GM06990 (cell line): ENCODE measurements at regions not wholly inside any gene's neighbourhood (a gene's known extent, or its start where the extent isn't known, plus 50 kb on each side); places are given as distances from the start of the nearest gene placed in this dataset.

ENCODE experiments used
- DNase-seq: peaks from one replicate; pipeline ENCODE4 v3.0.0-alpha.2; 2011; ENCODE audit not compliant: insufficient read length; ENCODE audit errors: extremely low read depth
- H3K27me3 ChIP-seq: replicated peaks from 2 replicates; pipeline ENCODE4 v1.6.0; 2011; ENCODE audit warnings: low read length; ENCODE audit not compliant: control insufficient read depth, insufficient read depth
- H3K36me3 ChIP-seq: 2 replicates; pipeline ENCODE4 v1.5.1; 2011; ENCODE audit warnings: low read length; ENCODE audit not compliant: control insufficient read depth, insufficient read depth
- H3K4me3 ChIP-seq: replicated peaks from 2 replicates; pipeline ENCODE4 v1.5.1; 2011; ENCODE audit warnings: low read depth, mild to moderate bottlenecking, control low read depth, low read length
- TF ChIP-seq, protein P1 (sequence below): IDR thresholded peaks from 2 replicates; pipeline ENCODE4 v1.5.1; 2011; ENCODE audit warnings: low read length, control low read depth, mild to moderate bottlenecking, inconsistent platforms; ENCODE audit not compliant: insufficient read depth, poor library complexity, severe bottlenecking

DNA sequence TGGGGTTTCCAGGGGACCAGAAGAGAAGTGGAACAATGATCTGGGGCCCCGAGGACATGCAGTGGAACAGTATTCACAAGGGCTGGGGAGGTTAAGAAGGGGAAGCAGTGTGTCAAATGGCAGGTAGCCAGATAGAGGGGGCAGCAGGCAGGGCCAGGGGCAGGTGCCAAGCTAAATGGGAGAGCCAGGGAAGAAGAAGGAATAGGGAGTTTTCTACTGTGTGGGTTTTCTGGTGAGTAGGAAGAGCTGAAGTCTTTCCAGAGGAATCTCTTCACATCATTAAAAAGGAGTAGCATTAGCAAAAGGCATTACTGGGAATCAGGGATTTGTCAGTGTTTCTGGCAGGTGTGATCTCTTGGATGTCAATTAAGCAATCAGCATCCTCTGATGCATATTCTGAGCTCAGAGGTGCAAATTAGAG, 55.8 kb downstream of the IRAG1 start:
- no peaks in the 10 kb centered on the region for H3K27me3 ChIP-seq
- H3K4me3 ChIP-seq: no peak overlapping the region
- no peak for DNase-seq
- no peaks in the 10 kb centered on the region for H3K36me3 ChIP-seq
- TF ChIP-seq, protein P1, sequence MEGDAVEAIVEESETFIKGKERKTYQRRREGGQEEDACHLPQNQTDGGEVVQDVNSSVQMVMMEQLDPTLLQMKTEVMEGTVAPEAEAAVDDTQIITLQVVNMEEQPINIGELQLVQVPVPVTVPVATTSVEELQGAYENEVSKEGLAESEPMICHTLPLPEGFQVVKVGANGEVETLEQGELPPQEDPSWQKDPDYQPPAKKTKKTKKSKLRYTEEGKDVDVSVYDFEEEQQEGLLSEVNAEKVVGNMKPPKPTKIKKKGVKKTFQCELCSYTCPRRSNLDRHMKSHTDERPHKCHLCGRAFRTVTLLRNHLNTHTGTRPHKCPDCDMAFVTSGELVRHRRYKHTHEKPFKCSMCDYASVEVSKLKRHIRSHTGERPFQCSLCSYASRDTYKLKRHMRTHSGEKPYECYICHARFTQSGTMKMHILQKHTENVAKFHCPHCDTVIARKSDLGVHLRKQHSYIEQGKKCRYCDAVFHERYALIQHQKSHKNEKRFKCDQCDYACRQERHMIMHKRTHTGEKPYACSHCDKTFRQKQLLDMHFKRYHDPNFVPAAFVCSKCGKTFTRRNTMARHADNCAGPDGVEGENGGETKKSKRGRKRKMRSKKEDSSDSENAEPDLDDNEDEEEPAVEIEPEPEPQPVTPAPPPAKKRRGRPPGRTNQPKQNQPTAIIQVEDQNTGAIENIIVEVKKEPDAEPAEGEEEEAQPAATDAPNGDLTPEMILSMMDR: no peak

DNA sequence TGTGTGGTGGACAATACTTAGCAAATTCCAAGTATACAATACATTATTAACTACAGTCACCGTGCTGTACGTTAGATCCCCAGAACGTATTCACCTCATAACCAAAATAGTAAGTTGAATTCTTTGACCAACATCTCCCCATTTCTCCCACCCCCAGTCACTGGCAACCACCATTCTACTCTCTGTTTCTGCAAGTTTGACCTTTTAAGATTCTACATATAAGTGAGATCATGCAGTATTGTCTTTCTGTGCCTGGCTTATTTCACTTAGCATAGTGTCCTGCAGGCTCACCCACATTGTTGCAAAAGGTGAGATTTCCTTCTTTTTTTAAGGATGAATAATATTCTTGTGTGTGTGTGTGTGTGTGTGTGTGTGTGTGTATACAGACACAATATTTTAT, 59.1 kb downstream of the IRAG1 start:
- Histone ChIP-seq H3K4me3 (no peak overlapping the region), H3K36me3 (no peaks in the 10 kb centered on the region), H3K27me3 (no peaks in the 10 kb centered on the region)
- no peak for DNase-seq
- TF ChIP-seq, protein P1: no peak

DNA sequence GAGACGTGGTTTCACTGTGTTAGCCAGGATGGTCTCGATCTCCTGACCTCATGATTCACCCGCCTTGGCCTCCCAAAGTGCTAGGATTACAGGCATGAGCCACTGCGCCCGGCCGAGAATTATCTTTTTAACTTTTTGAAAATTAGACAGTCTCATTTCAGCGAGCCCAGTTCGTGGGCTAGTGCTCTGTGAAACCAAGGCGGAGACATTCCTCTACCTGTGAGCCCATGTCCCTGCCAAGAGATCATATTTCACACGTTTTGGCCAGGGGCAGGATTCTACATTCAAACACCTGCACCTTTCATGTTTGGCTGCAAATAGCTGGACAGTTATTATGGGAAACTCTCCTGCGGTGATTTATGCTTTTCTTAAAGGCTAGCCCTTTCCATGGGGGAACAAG, 60.3 kb downstream of the IRAG1 start:
- Histone ChIP-seq H3K36me3 (no peaks in the 10 kb centered on the region), H3K27me3 (no peaks in the 10 kb centered on the region), H3K4me3 (no peak overlapping the region)
- no peak for DNase-seq
- TF ChIP-seq, protein P1: no peak

DNA sequence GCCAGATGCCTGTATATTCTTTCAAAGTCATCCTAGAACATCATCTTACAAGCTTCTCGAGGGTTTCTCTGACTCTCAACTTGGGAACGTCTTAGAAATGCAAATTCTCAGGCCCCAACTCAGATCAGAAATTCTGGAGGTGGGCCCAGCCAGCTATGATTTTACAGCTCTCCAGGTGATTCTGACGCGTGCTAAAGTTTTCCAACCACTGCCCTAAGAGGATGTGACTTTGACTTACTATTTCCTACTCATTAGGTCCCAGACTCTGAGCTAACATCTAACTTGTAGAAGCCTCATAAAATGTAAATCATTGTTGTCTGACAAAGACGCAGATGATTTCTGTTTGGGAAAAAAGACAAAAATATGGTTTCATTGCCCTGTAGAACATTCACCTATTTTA, 61.1 kb downstream of the IRAG1 start:
- no peaks in the 10 kb centered on the region for H3K27me3 ChIP-seq
- H3K36me3 ChIP-seq: no peaks in the 10 kb centered on the region
- no peak overlapping the region for H3K4me3 ChIP-seq
- DNase-seq: no peak
- TF ChIP-seq, protein P1: no peak

DNA sequence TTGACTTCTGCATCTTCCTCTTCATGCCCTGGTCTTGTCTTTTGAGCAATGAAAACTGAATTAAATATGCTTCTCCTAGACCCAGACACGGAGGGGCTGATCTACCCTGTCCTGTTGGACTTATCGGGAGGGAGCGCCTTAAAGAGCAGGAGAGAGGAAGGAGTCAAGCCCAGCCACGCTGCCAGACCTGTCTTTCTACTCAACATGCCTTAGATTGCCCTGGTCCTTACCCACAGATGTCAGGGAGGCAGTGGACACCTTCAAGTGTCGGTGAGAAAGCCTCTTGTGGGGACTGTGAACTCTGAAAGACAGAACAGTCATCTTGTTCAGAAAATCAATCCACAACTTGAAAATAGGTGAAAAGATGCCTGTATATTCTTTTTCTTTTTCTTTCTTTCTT, 61.8 kb downstream of the IRAG1 start:
- H3K27me3 ChIP-seq: no peaks in the 10 kb centered on the region

More for the DNA sequence above, 61.8 kb downstream of the IRAG1 start:
- DNase-seq: no peak
- TF ChIP-seq, protein P1: no peak
- Histone ChIP-seq H3K36me3 (no peaks in the 10 kb centered on the region), H3K4me3 (no peak overlapping the region)
